ENCODE measurements at regions not wholly inside any gene's neighbourhood (a gene's known extent, or its start where the extent isn't known, plus 50 kb on each side); places are given as distances from the start of the nearest gene placed in this dataset.
"Not testable (repeated sequence)": the region's sequence is repeated elsewhere in the genome, so short reads cannot be mapped to it uniquely, and the experiment has no call there.

GRCh38 chr5:130939059-130939458, 226.0 kb downstream of the HINT1 start:
- no peak for DNase-seq

GRCh38 chr5:130937046-130937445, 228.0 kb downstream of the HINT1 start:
- DNase-seq = no peak

GRCh38 chr5:130923543-130924124, 241.4 kb downstream of the HINT1 start:
- DNase-seq = no peak

GRCh38 chr5:130912088-130912487, 253.0 kb downstream of the HINT1 start:
- DNase-seq = no peak

GRCh38 chr5:130908186-130908585, 256.9 kb downstream of the HINT1 start:
- no peak for DNase-seq

- not testable (repeated sequence) for DNase-seq
Measured at GRCh38 chr5:130897537-130898195, 267.4 kb downstream of the HINT1 start.

- not testable (repeated sequence) for DNase-seq
Measured at GRCh38 chr5:130897181-130897536, 267.9 kb downstream of the HINT1 start.

- DNase-seq = no peak
Measured at GRCh38 chr5:130896636-130897035, 268.4 kb downstream of the HINT1 start.

GRCh38 chr5:130893006-130893405, 272.1 kb downstream of the HINT1 start:
- DNase-seq = no peak

GRCh38 chr5:130890610-130891009, 274.4 kb downstream of the HINT1 start:
- DNase-seq = no peak

GRCh38 chr5:130885691-130886090, 279.4 kb downstream of the HINT1 start:
- DNase-seq = no peak

GRCh38 chr5:130885027-130885426, 280.0 kb downstream of the HINT1 start:
- DNase-seq = no peak

- DNase-seq = no peak
Measured at GRCh38 chr5:130884023-130884422, 281.0 kb downstream of the HINT1 start.

- DNase-seq = no peak
Measured at GRCh38 chr5:130875656-130876055, 289.4 kb downstream of the HINT1 start.

- no peak for DNase-seq
Measured at GRCh38 chr5:130874861-130875417, 290.1 kb downstream of the HINT1 start.

- DNase-seq = peak; percentile 49
Measured at GRCh38 chr5:130871346-130872086, 293.5 kb downstream of the HINT1 start.

GRCh38 chr5:130870691-130871090, 294.4 kb downstream of the HINT1 start:
- no peak for DNase-seq

GRCh38 chr5:130868186-130868840, 296.7 kb downstream of the HINT1 start:
- DNase-seq = no peak

- no peak for DNase-seq
Measured at GRCh38 chr5:130845049-130845765, 319.8 kb downstream of the HINT1 start.

GRCh38 chr5:130836729-130837649, 328.1 kb downstream of the HINT1 start:
- DNase-seq = no peak

GRCh38 chr5:130817598-130818384, 347.3 kb downstream of the HINT1 start:
- not testable (repeated sequence) for DNase-seq

Measured in CD4-positive, alpha-beta T cell treated with Interleukin-17A for 4 hours (primary cell).